SU-DHL-6 (cell line): ENCODE measurements at regions not wholly inside any gene's neighbourhood (a gene's known extent, or its start where the extent isn't known, plus 50 kb on each side); places are given as distances from the start of the nearest gene placed in this dataset.

Experiments
- CTCF ChIP-seq: fragments of 200-600 bp; sonication (generic); IDR thresholded peaks from one replicate; pipeline ENCODE4 v1.5.1; 2017; ENCODE audit warnings: antibody characterized with exemption, mild to moderate bottlenecking, low read length, moderate library complexity; ENCODE audit not compliant: insufficient read depth, poor library complexity, severe bottlenecking
- EZH2phosphoT487 ChIP-seq: fragments of 200-600 bp; sonication (generic), shearing (Covaris generic); conservative IDR thresholded peaks from 2 replicates; pipeline ENCODE4 v1.6.1; 2018; ENCODE audit warnings: mild to moderate bottlenecking, antibody characterized with exemption, low read length, moderate library complexity, mixed read lengths

- TF ChIP-seq CTCF (no peak), EZH2phosphoT487 (no peak)
Observed at GRCh38 chr5:79871364-79872120, 119.5 kb downstream of the MTX3 start.
